RWPE1 (cell line): ENCODE measurements at regions not wholly inside any gene's neighbourhood (a gene's known extent, or its start where the extent isn't known, plus 50 kb on each side); places are given as distances from the start of the nearest gene placed in this dataset.
A peak's percentile ranks its signal among the peaks of the same experiment; 100 is the strongest.
"Not testable (repeated sequence)": the region's sequence is repeated elsewhere in the genome, so short reads cannot be mapped to it uniquely, and the experiment has no call there.

Experiments used
- CTCF ChIA-PET: fragments of 350-600 bp; sonication (Branson Sonifier 250); formaldehyde crosslinking; extraction: SDS; loops from one replicate; lab custom pipeline; 2021; lab: Yijun Ruan, JAX
- POLR2A ChIA-PET: fragments of 400-600 bp; formaldehyde crosslinking; extraction: SDS; loops from one replicate; lab custom pipeline; 2020; ENCODE audit warnings: antibody characterized with exemption; ENCODE audit not compliant: low non-redundant PET; lab: Yijun Ruan, JAX
- DNase-seq: peaks from one replicate; pipeline ENCODE4 v3.0.0; 2012; ENCODE audit warnings: low spot score
- H3K27ac ChIP-seq: fragments of 450-650 bp; 2 replicates; pipeline ENCODE4 v1.5.1; 2017
- CTCF ChIP-seq: fragments of 450-650 bp; conservative IDR thresholded peaks from 2 replicates; pipeline ENCODE4 v1.5.1; 2017; ENCODE audit warnings: low read depth, mild to moderate bottlenecking

DNA sequence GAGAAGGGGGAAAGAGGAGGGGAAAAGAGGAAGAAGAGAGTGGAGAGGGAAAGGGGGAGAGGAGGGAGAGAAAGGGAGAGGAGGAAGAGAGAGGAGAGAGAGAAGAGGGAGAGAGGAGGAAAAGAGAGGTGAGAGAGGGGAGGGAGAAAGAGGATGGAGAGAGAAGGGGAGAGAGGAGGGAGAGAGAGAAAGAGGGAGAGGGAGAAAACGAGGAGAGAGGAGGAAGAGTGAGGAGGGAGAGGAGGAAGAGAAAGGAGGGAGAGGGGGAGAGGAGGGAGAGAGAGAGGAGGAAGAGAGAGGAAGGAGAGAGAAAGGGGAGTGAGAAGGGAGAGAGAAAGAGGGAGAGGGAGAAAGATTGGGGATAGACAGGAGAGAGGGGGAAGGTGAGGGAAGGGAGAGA lies 197.6 kb upstream of the FOXK1 start:
- TF ChIP-seq CTCF = no peak
- DNase-seq = no peak
- ChIA-PET POLR2A (no interaction called here), CTCF (no interaction called here)
- no peak overlapping the region for H3K27ac ChIP-seq

GRCh38 chr7:4486907-4487306 lies 195.2 kb upstream of the FOXK1 start:
- ChIA-PET CTCF (interaction anchor here (0.6 kb wide), 2 partner anchors 1006 to 1606 kb away, joined by 3 to 4 read pairs; no protein-coding TSS in a partner anchor), POLR2A (no interaction called here)

DNA sequence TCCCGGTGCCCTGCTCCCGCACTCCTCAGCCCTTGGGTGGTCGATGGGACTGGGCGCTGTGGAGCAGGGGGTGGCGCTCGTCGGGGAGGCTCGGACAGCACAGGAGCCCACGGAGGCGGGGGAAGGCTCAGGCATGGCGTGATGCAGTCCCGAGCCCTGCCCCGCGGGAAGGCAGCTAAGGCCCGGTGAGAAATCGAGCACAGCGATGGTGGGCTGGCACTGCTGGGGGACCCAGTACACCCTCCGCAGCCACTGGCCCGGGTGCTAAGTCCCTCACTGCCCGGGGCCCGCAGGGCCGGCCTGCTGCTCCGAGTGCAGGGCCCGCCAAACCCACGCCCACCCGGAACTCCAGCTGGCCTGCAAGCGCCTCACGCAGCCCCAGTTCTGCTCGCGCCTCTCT lies 185.2 kb upstream of the FOXK1 start:
- H3K27ac ChIP-seq, CTCF ChIA-PET, POLR2A ChIA-PET, DNase-seq: not testable (repeated sequence)

More at GRCh38 chr7:4486907-4487306, 195.2 kb upstream of the FOXK1 start:
- no peak for DNase-seq
- H3K27ac ChIP-seq = no peak overlapping the region
- TF ChIP-seq CTCF = no peak

GRCh38 chr7:4500812-4501211 lies 181.3 kb upstream of the FOXK1 start:
- TF ChIP-seq CTCF = no peak
- no peak overlapping the region for H3K27ac ChIP-seq
- no peak for DNase-seq
- ChIA-PET CTCF (no interaction called here), POLR2A (no interaction called here)

GRCh38 chr7:4507886-4508285 lies 174.2 kb upstream of the FOXK1 start:
- DNase-seq, H3K27ac ChIP-seq, CTCF ChIA-PET, POLR2A ChIA-PET: not testable (repeated sequence)

DNA sequence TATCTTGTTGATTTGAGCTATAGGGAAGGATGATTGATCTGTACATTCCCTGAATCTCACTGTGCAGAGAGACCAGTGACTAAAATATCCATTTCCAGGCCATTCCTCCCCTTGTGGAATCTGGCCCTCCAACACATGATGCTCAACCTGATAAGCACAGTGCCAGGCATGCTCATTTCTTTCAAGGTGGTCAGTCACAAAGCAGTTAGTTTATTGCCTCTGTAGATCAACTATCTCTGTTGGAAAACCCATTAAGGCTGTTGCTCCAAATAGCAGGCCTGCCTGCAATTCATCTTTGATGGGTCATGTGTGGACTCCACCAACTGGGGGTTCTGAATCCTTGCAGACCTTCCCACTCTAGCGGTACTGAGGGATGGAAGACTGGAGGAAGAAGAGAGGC lies 168.6 kb upstream of the FOXK1 start:
- ChIA-PET POLR2A (no interaction called here), CTCF (no interaction called here)
- no peak for TF ChIP-seq CTCF
- no peak for DNase-seq
- H3K27ac ChIP-seq = no peak overlapping the region

DNA sequence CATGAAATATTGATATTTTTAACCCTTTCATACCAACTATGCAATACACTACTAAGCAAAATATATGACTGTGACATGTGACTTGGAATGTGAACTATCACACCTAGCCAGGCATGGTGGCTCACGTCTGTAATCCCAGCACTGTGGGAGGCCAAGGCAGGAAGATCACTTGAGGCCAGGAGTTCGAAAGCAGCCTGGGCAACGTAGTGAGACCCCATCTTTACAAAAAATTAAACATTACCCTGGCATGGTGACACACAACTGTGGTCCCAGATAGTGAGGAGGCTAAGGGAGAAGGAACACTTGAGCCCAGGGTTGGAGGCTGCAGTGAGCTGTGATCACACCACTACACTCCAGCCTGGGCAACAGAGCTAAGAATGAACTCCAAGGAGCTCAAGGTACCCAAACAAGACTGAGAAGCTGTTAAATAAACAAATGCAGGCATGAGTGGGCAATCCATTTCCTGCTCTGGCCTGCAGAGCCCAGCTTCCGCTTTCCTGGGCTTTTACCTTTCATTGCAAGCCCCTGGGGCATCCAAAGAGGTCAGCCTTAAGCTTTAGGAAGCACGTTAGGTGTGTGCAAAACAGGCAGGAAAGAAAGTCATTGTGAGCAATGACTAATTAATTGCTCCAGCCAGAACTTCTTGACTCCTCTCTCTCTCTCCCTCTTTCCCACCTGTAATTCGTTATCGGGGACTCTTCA lies 162.1 kb upstream of the FOXK1 start:
- H3K27ac ChIP-seq = no peak overlapping the region
- TF ChIP-seq CTCF = no peak
- POLR2A ChIA-PET = no interaction called here
- CTCF ChIA-PET = interaction anchor here (0.6 kb wide), 1 partner anchor 11 kb away, joined by 3 read pairs; no protein-coding TSS in a partner anchor
- peak; percentile 31 for DNase-seq
